Stimulated activated effector memory CD8-positive, alpha-beta T cell treated with anti-CD3 and anti-CD28 coated beads, Interleukin-12 subunit alpha, Interleukin-12 subunit beta, amount 100 ng/mL, for 72 hours (primary cell): ENCODE measurements at regions not wholly inside any gene's neighbourhood (a gene's known extent, or its start where the extent isn't known, plus 50 kb on each side); places are given as distances from the start of the nearest gene placed in this dataset.
A peak's percentile ranks its signal among the peaks of the same experiment; 100 is the strongest.

Experiments used
- ATAC-seq: fragments of 150-1000 bp; cut with Tn5 transposase; 2 replicates; pipeline ENCODE4 v1.10.0; 2021
- DNase-seq, 2 donors: peaks; one replicate each; pipeline ENCODE4 v3.0.0; 2021 to 2022; ENCODE audit warnings: low spot score in 2 of 2
- H3K27ac Mint-ChIP-seq: one replicate; pipeline ENCODE4 v1.8.0; 2022; ENCODE audit warnings: mild to moderate bottlenecking, mixed read lengths
- H3K36me3 Mint-ChIP-seq: one replicate; pipeline ENCODE4 v1.8.0; 2022; ENCODE audit warnings: mild to moderate bottlenecking, mixed read lengths
- H3K4me1 Mint-ChIP-seq: one replicate; pipeline ENCODE4 v1.8.0; 2022; ENCODE audit warnings: mixed read lengths
- H3K4me3 Mint-ChIP-seq: one replicate; pipeline ENCODE4 v1.8.0; 2022; ENCODE audit warnings: mild to moderate bottlenecking, mixed read lengths
- H3K9me3 Mint-ChIP-seq: one replicate; pipeline ENCODE4 v1.8.0; 2022; ENCODE audit warnings: mixed read lengths

GRCh38 chr13:106373304-106373988 is 162.0 kb downstream of the EFNB2 start:
- Mint-ChIP-seq H3K4me1 (no peaks in the 10 kb centered on the region), H3K9me3 (no peaks in the 10 kb centered on the region), H3K4me3 (no peak overlapping the region), H3K36me3 (no peaks in the 10 kb centered on the region), H3K27ac (no peak overlapping the region)
- ATAC-seq = peak; percentile 6
- no peak for DNase-seq

- no peak overlapping the region for H3K4me3 Mint-ChIP-seq
- no peaks in the 10 kb centered on the region for H3K9me3 Mint-ChIP-seq
- ATAC-seq (no peak), DNase-seq (no peak)
- no peaks in the 10 kb centered on the region for H3K4me1 Mint-ChIP-seq
- no peaks in the 10 kb centered on the region for H3K36me3 Mint-ChIP-seq
- no peak overlapping the region for H3K27ac Mint-ChIP-seq
These were observed 163.0 kb downstream of the EFNB2 start for GRCh38 chr13:106372199-106373155.

GRCh38 chr13:106371024-106371423 is 164.4 kb downstream of the EFNB2 start:
- H3K4me3 Mint-ChIP-seq = no peak overlapping the region
- no peaks in the 10 kb centered on the region for H3K9me3 Mint-ChIP-seq
- no peaks in the 10 kb centered on the region for H3K4me1 Mint-ChIP-seq
- no peak overlapping the region for H3K27ac Mint-ChIP-seq
- H3K36me3 Mint-ChIP-seq = no peaks in the 10 kb centered on the region
- DNase-seq (no peak), ATAC-seq (no peak)

GRCh38 chr13:106369858-106370257 is 165.6 kb downstream of the EFNB2 start:
- Mint-ChIP-seq H3K9me3 (peaks cover 2% of the 10 kb centered on the region), H3K36me3 (no peaks in the 10 kb centered on the region), H3K4me3 (no peak overlapping the region), H3K4me1 (no peaks in the 10 kb centered on the region), H3K27ac (no peak overlapping the region)
- DNase-seq = no peak
- ATAC-seq = no peak

- H3K27ac Mint-ChIP-seq = no peak overlapping the region
- ATAC-seq (no peak), DNase-seq (no peak)
- no peaks in the 10 kb centered on the region for H3K36me3 Mint-ChIP-seq
- H3K9me3 Mint-ChIP-seq = peaks cover 2% of the 10 kb centered on the region
- no peak overlapping the region for H3K4me3 Mint-ChIP-seq
- H3K4me1 Mint-ChIP-seq = no peaks in the 10 kb centered on the region
These were observed 166.4 kb downstream of the EFNB2 start for GRCh38 chr13:106369091-106369490.

- peaks cover 2% of the 10 kb centered on the region for H3K9me3 Mint-ChIP-seq
- ATAC-seq (no peak), DNase-seq (no peak)
- no peak overlapping the region for H3K27ac Mint-ChIP-seq
- H3K4me1 Mint-ChIP-seq = no peaks in the 10 kb centered on the region
- H3K36me3 Mint-ChIP-seq = no peaks in the 10 kb centered on the region
- no peak overlapping the region for H3K4me3 Mint-ChIP-seq
These were observed 168.0 kb downstream of the EFNB2 start for GRCh38 chr13:106367361-106367971.

- Mint-ChIP-seq H3K4me1 (no peaks in the 10 kb centered on the region), H3K36me3 (no peaks in the 10 kb centered on the region), H3K9me3 (peaks cover 2% of the 10 kb centered on the region), H3K4me3 (no peak overlapping the region), H3K27ac (no peak overlapping the region)
- ATAC-seq (no peak), DNase-seq (no peak)
These were observed 172.8 kb downstream of the EFNB2 start for GRCh38 chr13:106362707-106363106.

GRCh38 chr13:106361621-106362020 is 173.8 kb downstream of the EFNB2 start:
- DNase-seq (no peak), ATAC-seq (no peak)
- H3K36me3 Mint-ChIP-seq = no peaks in the 10 kb centered on the region
- no peak overlapping the region for H3K27ac Mint-ChIP-seq
- H3K9me3 Mint-ChIP-seq = peaks cover 2% of the 10 kb centered on the region
- H3K4me1 Mint-ChIP-seq = no peaks in the 10 kb centered on the region
- H3K4me3 Mint-ChIP-seq = no peak overlapping the region

- ATAC-seq = no peak
- H3K9me3 Mint-ChIP-seq = no peaks in the 10 kb centered on the region
- no peak for DNase-seq
- H3K4me1 Mint-ChIP-seq = no peaks in the 10 kb centered on the region
- H3K4me3 Mint-ChIP-seq = no peak overlapping the region
- no peaks in the 10 kb centered on the region for H3K36me3 Mint-ChIP-seq
- H3K27ac Mint-ChIP-seq = no peak overlapping the region
These were observed 178.3 kb downstream of the EFNB2 start for GRCh38 chr13:106357198-106357597.

GRCh38 chr13:106355866-106356265 is 179.6 kb downstream of the EFNB2 start:
- no peaks in the 10 kb centered on the region for H3K9me3 Mint-ChIP-seq
- no peak overlapping the region for H3K4me3 Mint-ChIP-seq
- no peak overlapping the region for H3K27ac Mint-ChIP-seq
- H3K4me1 Mint-ChIP-seq = no peaks in the 10 kb centered on the region
- ATAC-seq = peak; percentile 26
- H3K36me3 Mint-ChIP-seq = no peaks in the 10 kb centered on the region
- no peak for DNase-seq

- Mint-ChIP-seq H3K36me3 (no peaks in the 10 kb centered on the region), H3K4me1 (no peaks in the 10 kb centered on the region), H3K27ac (no peak overlapping the region), H3K4me3 (no peak overlapping the region), H3K9me3 (no peaks in the 10 kb centered on the region)
- DNase-seq = no peak
- ATAC-seq = no peak
These were observed 180.5 kb downstream of the EFNB2 start for GRCh38 chr13:106354961-106355360.

GRCh38 chr13:106352850-106353249 is 182.6 kb downstream of the EFNB2 start:
- Mint-ChIP-seq H3K36me3 (no peaks in the 10 kb centered on the region), H3K9me3 (no peaks in the 10 kb centered on the region)
- ATAC-seq = no peak

GRCh38 chr13:106351251-106351650 is 184.2 kb downstream of the EFNB2 start:
- H3K27ac Mint-ChIP-seq = no peak overlapping the region
- H3K4me1 Mint-ChIP-seq = no peaks in the 10 kb centered on the region
- no peaks in the 10 kb centered on the region for H3K9me3 Mint-ChIP-seq

More at GRCh38 chr13:106352850-106353249, 182.6 kb downstream of the EFNB2 start:
- Mint-ChIP-seq H3K27ac (no peak overlapping the region), H3K4me3 (no peak overlapping the region), H3K4me1 (no peaks in the 10 kb centered on the region)
- DNase-seq = no peak

GRCh38 chr13:106350208-106350607 is 185.3 kb downstream of the EFNB2 start:
- H3K36me3 Mint-ChIP-seq = no peaks in the 10 kb centered on the region
- no peak for ATAC-seq
- no peak for DNase-seq
- no peak overlapping the region for H3K27ac Mint-ChIP-seq
- H3K9me3 Mint-ChIP-seq = no peaks in the 10 kb centered on the region
- no peaks in the 10 kb centered on the region for H3K4me1 Mint-ChIP-seq
- no peak overlapping the region for H3K4me3 Mint-ChIP-seq

More at GRCh38 chr13:106351251-106351650, 184.2 kb downstream of the EFNB2 start:
- Mint-ChIP-seq H3K36me3 (no peaks in the 10 kb centered on the region), H3K4me3 (no peak overlapping the region)
- DNase-seq (no peak), ATAC-seq (no peak)

GRCh38 chr13:106349080-106349931 is 186.2 kb downstream of the EFNB2 start:
- no peaks in the 10 kb centered on the region for H3K36me3 Mint-ChIP-seq
- H3K4me3 Mint-ChIP-seq = no peak overlapping the region
- DNase-seq (no peak), ATAC-seq (peak; percentile 28)
- no peak overlapping the region for H3K27ac Mint-ChIP-seq
- no peaks in the 10 kb centered on the region for H3K9me3 Mint-ChIP-seq
- H3K4me1 Mint-ChIP-seq = no peaks in the 10 kb centered on the region
